ENCODE measurements at regions not wholly inside any gene's neighbourhood (a gene's known extent, or its start where the extent isn't known, plus 50 kb on each side); places are given as distances from the start of the nearest gene placed in this dataset.
"Not testable (repeated sequence)": the region's sequence is repeated elsewhere in the genome, so short reads cannot be mapped to it uniquely, and the experiment has no call there.

DNA sequence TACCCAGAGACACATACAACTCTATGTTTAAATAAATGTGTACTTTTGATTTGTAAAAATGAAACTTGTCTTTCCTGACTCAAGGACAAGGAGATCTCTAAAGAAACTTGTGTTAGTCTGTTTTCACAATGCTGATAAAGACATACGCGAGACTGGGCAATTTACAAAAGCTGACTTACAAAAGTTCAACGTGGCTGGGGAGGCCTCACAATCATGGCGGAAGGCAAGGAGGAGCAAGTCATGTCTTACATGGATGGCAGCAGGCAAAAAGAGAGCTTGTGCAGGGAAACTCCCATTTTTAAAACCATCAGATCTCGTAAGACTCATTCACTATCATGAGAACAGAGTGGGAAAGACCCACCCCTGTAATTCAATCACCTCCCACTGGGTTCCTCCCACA, 52.2 kb upstream of the PAPSS1 start:
- not testable (repeated sequence) for H3T11ph ChIP-seq (ENCODE audit: low read length); H3K4me1 ChIP-seq (ENCODE audit: insufficient read depth, low read length); H2BK20ac ChIP-seq (ENCODE audit: low read depth, low read length, poor library complexity, severe bottlenecking); H3K23ac ChIP-seq (ENCODE audit: insufficient read length, low read depth, low read length); H4K5ac ChIP-seq (ENCODE audit: insufficient read length, low read depth, low read length); H3K27me3 ChIP-seq (ENCODE audit: insufficient read depth, low read length); H3K56ac ChIP-seq (ENCODE audit: insufficient read length, low read depth, low read length); H3K4me2 ChIP-seq (ENCODE audit: insufficient read depth, insufficient read length, low read length); H3K9me3 ChIP-seq (ENCODE audit: control insufficient read depth, low read depth, low read length); H2AK5ac ChIP-seq (ENCODE audit: insufficient read length, low read length); H3K27ac Mint-ChIP-seq; H2BK120ac ChIP-seq (ENCODE audit: low read depth, low read length, poor library complexity, severe bottlenecking); H4K8ac ChIP-seq (replicated peaks; ENCODE audit: insufficient read length, low read depth, low read length); H2BK15ac ChIP-seq (ENCODE audit: low read depth, low read length); H3K4me3 Mint-ChIP-seq; H3K27me3 Mint-ChIP-seq (ENCODE audit: low read depth); H3K27ac ChIP-seq (ENCODE audit: insufficient read length, low read depth, low read length); H3K79me2 ChIP-seq (ENCODE audit: insufficient read depth, low read length); H3K18ac ChIP-seq (ENCODE audit: insufficient read length, low read depth, low read length); H4K20me1 ChIP-seq (ENCODE audit: control insufficient read depth, insufficient read depth, insufficient read length); DNase-seq; H2AFZ ChIP-seq (ENCODE audit: low read length); H3K9ac ChIP-seq (ENCODE audit: extremely low read depth, insufficient read length, low read length); H3K79me1 ChIP-seq (ENCODE audit: insufficient read depth, low read depth, low read length, poor library complexity, severe bottlenecking); H3K4ac ChIP-seq (ENCODE audit: low read depth, low read length); H3K23me2 ChIP-seq (ENCODE audit: insufficient read length, low read depth, low read length, poor library complexity, severe bottlenecking); H3K14ac ChIP-seq (ENCODE audit: insufficient read depth, low read length); H3K4me1 Mint-ChIP-seq; H2BK5ac ChIP-seq (ENCODE audit: insufficient read length, low read length); H4K91ac ChIP-seq (ENCODE audit: insufficient read length, low read depth, low read length); H2BK12ac ChIP-seq (ENCODE audit: insufficient read length, low read depth, low read length)
- Mint-ChIP-seq H3K36me3 (ENCODE audit: insufficient read depth in 1 of 3, low read depth in 3 of 3) (peaks cover 12 to 47% (median 21%) of the 10 kb centered on the region in 3 experiments), H3K9me3 (peaks cover 39 to 43% of the 10 kb centered on the region in 2 experiments)
- WGBS (ENCODE audit: extremely low coverage, insufficient read length, low lambda C conversion rate) = no CpG with 5 or more reads among the region's 5 CpGs

Data from H9 (cell line).